Neural crest cell (in vitro differentiated cells): ENCODE measurements at regions not wholly inside any gene's neighbourhood (a gene's known extent, or its start where the extent isn't known, plus 50 kb on each side); places are given as distances from the start of the nearest gene placed in this dataset.

Source experiments
- DNase-seq: peaks from one replicate; pipeline ENCODE4 v3.0.0; 2021; ENCODE audit warnings: low read depth, mixed read lengths, low spot score
- H3K27ac Mint-ChIP-seq: one replicate; pipeline ENCODE4 v1.8.0; 2021; ENCODE audit warnings: mild to moderate bottlenecking, mixed read lengths; ENCODE audit not compliant: unreplicated experiment
- H3K27me3 Mint-ChIP-seq: 2 replicates; pipeline ENCODE4 v1.8.0; 2021; ENCODE audit warnings: low read depth, mild to moderate bottlenecking, mixed read lengths
- H3K36me3 Mint-ChIP-seq: 2 replicates; pipeline ENCODE4 v1.8.0; 2021; ENCODE audit warnings: low read depth, mild to moderate bottlenecking, mixed read lengths
- H3K4me1 Mint-ChIP-seq: 2 replicates; pipeline ENCODE4 v1.8.0; 2021; ENCODE audit warnings: mixed read lengths
- H3K4me3 Mint-ChIP-seq: one replicate; pipeline ENCODE4 v1.8.0; 2021; ENCODE audit warnings: mild to moderate bottlenecking, mixed read lengths
- H3K9me3 Mint-ChIP-seq: 2 replicates; pipeline ENCODE4 v1.8.0; 2021; ENCODE audit warnings: mixed read lengths
- TF ChIP-seq, protein P1 (sequence below): fragments of 200-600 bp; sonication (generic); conservative IDR thresholded peaks from 2 replicates; pipeline ENCODE4 v1.5.0; 2021; ENCODE audit warnings: antibody characterized with exemption, mild to moderate bottlenecking

DNA sequence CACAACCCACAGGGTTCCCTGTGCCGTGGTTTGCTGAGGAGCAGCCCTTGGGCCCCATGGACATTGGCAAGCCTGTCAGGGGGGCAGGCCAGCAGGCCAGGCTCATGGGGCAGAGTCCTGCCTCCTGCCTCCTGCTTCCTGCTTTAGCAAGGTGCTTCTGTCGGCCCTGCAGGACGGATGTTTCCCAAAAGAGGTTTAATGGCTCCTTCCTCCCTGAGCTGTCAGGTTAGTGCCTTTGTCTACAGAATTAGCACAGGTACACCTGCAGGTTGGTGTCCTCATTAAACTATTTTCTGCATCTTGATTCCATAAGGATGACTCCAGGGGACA is 152.3 kb downstream of the TTC32 start:
- H3K36me3 Mint-ChIP-seq, result no peaks in the 10 kb centered on the region
- no peak overlapping the region for H3K27ac Mint-ChIP-seq
- H3K27me3 Mint-ChIP-seq, result no peaks in the 10 kb centered on the region
- no peaks in the 10 kb centered on the region for H3K9me3 Mint-ChIP-seq
- TF ChIP-seq, protein P1, sequence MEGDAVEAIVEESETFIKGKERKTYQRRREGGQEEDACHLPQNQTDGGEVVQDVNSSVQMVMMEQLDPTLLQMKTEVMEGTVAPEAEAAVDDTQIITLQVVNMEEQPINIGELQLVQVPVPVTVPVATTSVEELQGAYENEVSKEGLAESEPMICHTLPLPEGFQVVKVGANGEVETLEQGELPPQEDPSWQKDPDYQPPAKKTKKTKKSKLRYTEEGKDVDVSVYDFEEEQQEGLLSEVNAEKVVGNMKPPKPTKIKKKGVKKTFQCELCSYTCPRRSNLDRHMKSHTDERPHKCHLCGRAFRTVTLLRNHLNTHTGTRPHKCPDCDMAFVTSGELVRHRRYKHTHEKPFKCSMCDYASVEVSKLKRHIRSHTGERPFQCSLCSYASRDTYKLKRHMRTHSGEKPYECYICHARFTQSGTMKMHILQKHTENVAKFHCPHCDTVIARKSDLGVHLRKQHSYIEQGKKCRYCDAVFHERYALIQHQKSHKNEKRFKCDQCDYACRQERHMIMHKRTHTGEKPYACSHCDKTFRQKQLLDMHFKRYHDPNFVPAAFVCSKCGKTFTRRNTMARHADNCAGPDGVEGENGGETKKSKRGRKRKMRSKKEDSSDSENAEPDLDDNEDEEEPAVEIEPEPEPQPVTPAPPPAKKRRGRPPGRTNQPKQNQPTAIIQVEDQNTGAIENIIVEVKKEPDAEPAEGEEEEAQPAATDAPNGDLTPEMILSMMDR, result no peak
- DNase-seq, result no peak
- H3K4me1 Mint-ChIP-seq, result no peaks in the 10 kb centered on the region
- H3K4me3 Mint-ChIP-seq, result no peak overlapping the region

DNA sequence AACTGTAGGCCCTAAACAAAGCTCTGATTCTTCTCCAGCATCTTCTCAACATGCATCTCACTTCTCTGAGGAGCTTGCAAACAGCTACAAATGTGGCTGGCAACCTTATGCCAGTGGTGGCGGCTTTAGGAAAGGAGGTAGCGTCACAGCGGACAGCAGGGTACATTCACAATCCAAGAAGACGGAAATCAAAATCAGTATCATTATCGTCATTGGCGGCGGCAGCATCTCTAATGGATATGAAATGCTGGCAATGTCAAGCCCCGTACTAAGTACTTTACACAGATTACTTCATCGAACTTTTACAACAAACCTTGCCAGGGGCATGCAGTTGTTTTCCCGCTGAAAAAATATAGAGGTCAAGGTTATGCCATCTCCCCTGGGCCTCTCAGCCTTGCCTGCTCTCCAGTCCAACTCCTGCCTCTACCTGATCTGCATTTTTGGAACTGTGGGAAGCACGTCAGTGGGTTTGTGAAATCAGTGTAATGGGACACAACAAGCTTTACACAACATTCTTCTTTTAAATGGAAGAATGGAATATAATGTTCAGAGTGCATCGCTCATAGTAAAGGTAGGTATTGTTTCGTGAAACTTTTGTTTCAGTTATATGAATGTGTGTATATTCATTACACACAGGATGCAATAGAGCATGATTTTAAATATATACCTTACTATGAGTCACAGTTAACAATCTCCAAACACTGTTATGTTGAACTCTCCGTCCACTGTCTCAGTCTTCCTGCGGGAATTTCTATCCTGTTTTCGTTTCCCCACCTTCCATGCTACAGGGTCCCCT is 152.9 kb downstream of the TTC32 start:
- no peak for DNase-seq
- Mint-ChIP-seq H3K27me3 (no peaks in the 10 kb centered on the region), H3K36me3 (no peaks in the 10 kb centered on the region), H3K4me1 (no peaks in the 10 kb centered on the region), H3K27ac (no peak overlapping the region), H3K4me3 (no peak overlapping the region), H3K9me3 (no peaks in the 10 kb centered on the region)
- TF ChIP-seq, protein P1, result no peak

DNA sequence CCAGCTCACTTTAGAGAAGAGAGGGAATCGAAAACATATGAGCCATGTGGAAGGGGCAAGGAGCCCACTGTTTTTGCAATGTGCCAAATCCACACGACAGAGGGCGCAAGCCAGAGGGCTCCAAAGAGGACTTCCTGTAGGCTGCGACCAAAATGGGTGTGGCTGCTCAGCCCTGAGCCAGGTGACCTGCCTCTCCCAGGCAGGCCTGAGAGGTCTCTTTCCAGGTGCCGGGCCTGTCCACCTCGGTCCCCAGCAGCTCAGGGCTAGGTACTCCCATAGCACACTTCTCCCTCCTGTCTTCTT is 153.8 kb downstream of the TTC32 start:
- Mint-ChIP-seq H3K27ac (no peak overlapping the region), H3K27me3 (no peaks in the 10 kb centered on the region), H3K9me3 (no peaks in the 10 kb centered on the region), H3K36me3 (no peaks in the 10 kb centered on the region), H3K4me1 (no peaks in the 10 kb centered on the region), H3K4me3 (no peak overlapping the region)
- TF ChIP-seq, protein P1, result no peak
- no peak for DNase-seq

DNA sequence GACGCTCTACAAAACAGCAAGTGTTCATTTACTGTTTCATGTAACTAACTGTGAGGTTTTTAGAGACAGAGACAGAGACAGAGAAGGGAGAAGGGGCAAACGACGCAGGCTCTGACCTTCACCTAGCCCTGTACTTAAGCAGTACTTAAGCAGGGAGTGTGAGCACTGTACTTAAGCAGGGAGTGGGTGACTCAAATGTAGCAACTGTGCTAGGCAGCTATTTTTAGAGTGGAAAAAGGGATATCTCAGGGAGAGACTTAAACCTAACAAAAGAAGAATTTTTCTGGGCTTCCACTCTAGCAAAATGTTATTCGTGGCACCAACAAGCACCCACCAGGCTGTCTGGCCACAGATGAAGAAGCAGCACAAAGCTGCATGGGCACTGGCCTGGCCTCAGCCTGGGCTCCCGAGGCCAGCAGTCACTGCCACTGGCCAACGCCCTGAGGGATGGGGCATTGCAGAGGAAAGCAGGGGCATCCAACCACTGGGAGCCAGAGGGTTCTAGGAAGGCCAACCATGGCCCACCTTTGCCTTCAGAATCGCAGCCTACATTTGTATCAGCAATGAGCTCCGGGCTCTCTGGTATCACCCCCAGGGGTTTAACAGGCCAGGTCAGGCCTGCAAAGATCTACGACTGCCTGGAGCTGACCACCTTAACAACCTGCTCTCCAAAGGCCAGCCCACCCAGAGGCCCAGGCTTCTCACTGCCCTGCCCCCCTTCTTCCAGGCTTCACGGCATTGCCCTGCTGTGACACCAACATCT is 154.3 kb downstream of the TTC32 start:
- Mint-ChIP-seq H3K9me3 (no peaks in the 10 kb centered on the region), H3K27ac (no peak overlapping the region), H3K4me1 (peaks cover 3% of the 10 kb centered on the region), H3K4me3 (no peak overlapping the region), H3K27me3 (no peaks in the 10 kb centered on the region), H3K36me3 (no peaks in the 10 kb centered on the region)
- DNase-seq, result no peak
- TF ChIP-seq, protein P1, result no peak

DNA sequence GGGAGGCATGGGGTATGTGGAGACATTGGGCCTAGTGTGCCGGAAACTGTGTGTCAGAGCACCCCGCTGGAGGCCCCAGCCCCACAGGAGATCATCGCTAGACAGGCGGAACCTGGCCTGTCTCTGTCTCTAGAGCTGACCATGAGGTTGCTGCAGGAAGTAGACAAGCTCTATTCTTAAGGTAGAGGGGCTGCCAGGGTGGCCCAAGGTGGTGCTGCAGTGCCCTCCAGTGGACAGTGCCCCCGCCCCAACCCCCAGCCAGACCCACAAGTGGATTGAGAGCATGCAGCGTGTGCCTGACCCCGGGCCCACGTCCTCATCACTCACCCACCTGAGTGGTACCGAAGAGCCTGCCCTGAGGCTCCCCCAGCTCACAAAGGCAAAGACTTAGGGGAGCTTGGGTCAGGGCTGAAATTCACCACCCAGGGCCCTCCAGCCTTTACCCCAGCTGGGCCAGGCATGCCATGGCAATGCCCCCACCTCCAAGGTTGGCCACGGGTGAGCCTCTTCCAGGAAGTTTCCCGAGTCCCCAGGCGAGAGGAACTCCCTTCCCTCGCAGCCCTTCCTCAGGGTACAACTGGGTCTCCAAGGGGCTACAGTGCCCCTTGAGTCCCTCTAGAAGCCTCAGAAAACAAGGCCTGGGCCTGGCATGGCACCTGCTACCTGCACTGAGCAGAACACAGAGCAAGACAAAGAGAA is 155.0 kb downstream of the TTC32 start:
- Mint-ChIP-seq H3K27ac (no peak overlapping the region), H3K36me3 (no peaks in the 10 kb centered on the region), H3K4me3 (no peak overlapping the region), H3K27me3 (no peaks in the 10 kb centered on the region), H3K9me3 (no peaks in the 10 kb centered on the region), H3K4me1 (peaks cover 5% of the 10 kb centered on the region)
- TF ChIP-seq, protein P1, result peak; percentile 52
- peak; percentile 19 for DNase-seq
